ENCODE measurements at regions not wholly inside any gene's neighbourhood (a gene's known extent, or its start where the extent isn't known, plus 50 kb on each side); places are given as distances from the start of the nearest gene placed in this dataset.

DNA sequence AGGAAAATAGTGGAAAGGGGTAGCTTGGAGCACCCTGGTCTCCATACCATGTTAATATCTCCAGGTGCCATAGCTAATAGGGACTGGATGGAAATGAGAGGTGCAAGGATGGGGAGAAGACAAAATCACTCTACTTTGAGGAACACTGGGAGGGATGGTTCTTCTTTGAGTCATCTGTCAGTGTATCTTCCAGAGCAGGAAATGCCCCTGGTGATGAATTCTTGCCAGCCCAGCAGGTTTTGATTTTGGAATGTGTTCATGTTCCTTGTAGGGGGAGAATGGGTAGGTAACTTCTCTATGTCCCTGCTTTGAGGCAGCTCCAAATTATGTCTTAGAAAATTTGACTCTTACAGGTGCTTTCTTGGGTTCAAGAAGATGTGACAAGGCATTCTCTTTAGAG, 177.0 kb upstream of the GLI3 start:
- ATAC-seq, result no peak

DNA sequence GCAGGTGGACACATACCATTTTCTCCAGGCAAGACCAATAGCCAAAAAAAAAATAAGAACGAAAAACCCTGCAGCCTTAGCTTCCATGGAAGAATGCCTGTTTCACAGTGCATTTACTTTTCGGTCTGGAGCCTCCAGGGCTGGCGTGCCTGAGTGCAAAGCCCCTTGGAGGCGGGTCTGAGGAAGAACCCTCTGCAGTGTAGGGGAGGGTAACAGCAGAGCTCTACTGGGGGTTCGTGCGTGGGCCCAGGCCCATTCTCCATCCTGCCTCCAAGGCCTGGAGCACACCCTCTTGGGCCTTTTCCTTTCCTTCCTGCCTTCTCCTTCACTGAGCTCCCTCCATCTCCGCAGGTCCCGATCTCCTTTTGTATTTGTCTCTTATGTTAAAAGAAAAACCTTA, 172.3 kb upstream of the GLI3 start:
- H3K27ac ChIP-seq, result no peak overlapping the region

More for the DNA sequence above, 177.0 kb upstream of the GLI3 start:
- H3K27me3 ChIP-seq, result no peaks in the 10 kb centered on the region
- no peaks in the 10 kb centered on the region for H3K36me3 ChIP-seq (replicated peaks in 1 of 2; ENCODE audit: insufficient read depth in 1 of 2, low read depth in 2 of 2)
- H3K9me3 ChIP-seq, result no peaks in the 10 kb centered on the region
- intact Hi-C loops (cut with DNase I), result no loop called here
- TF ChIP-seq POLR2A (IDR thresholded peaks at IDR 0.05), result no peak
- TF ChIP-seq, protein P1, sequence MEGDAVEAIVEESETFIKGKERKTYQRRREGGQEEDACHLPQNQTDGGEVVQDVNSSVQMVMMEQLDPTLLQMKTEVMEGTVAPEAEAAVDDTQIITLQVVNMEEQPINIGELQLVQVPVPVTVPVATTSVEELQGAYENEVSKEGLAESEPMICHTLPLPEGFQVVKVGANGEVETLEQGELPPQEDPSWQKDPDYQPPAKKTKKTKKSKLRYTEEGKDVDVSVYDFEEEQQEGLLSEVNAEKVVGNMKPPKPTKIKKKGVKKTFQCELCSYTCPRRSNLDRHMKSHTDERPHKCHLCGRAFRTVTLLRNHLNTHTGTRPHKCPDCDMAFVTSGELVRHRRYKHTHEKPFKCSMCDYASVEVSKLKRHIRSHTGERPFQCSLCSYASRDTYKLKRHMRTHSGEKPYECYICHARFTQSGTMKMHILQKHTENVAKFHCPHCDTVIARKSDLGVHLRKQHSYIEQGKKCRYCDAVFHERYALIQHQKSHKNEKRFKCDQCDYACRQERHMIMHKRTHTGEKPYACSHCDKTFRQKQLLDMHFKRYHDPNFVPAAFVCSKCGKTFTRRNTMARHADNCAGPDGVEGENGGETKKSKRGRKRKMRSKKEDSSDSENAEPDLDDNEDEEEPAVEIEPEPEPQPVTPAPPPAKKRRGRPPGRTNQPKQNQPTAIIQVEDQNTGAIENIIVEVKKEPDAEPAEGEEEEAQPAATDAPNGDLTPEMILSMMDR (IDR thresholded peaks at IDR 0.05), result no peak
- no peaks in the 10 kb centered on the region for H3K4me1 ChIP-seq
- H3K27ac ChIP-seq, result no peak overlapping the region
- no peak overlapping the region for H3K4me3 ChIP-seq
- no peak for DNase-seq

DNA sequence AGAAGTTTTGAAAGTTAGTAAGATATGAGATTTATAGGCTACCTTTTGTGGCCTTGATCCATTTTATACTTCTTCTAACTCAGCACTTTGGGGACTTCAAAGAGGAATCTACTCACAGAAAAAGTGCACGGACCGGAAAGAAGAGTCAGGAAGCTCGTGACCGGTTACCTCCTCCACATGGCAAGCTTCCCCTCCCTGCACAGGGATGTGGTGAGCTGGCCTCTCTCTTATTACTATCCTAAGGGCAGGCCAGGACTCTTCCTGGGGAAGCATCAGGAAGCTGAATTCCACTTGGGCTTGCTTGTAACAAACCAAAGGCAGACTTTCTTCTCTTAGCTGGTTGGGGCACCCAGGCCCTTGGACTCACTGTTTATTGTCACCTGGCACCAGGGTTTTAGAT, 170.8 kb upstream of the GLI3 start:
- no peak for TF ChIP-seq POLR2A (IDR thresholded peaks at IDR 0.05)
- TF ChIP-seq, protein P1 (IDR thresholded peaks at IDR 0.05), result no peak

More for the DNA sequence above, 172.3 kb upstream of the GLI3 start:
- intact Hi-C loops (cut with DNase I), result no loop called here
- ATAC-seq, result no peak
- H3K27me3 ChIP-seq, result no peaks in the 10 kb centered on the region
- TF ChIP-seq, protein P1 (IDR thresholded peaks at IDR 0.05), result no peak
- no peak for TF ChIP-seq POLR2A (IDR thresholded peaks at IDR 0.05)
- no peak for DNase-seq
- H3K4me3 ChIP-seq, result no peak overlapping the region
- H3K36me3 ChIP-seq (replicated peaks in 1 of 2; ENCODE audit: insufficient read depth in 1 of 2, low read depth in 2 of 2), result no peaks in the 10 kb centered on the region
- H3K9me3 ChIP-seq, result no peaks in the 10 kb centered on the region
- WGBS, 2 donors, result 61 to 64% methylated on average over 8 of the region's 8 CpGs
- no peaks in the 10 kb centered on the region for H3K4me1 ChIP-seq

DNA sequence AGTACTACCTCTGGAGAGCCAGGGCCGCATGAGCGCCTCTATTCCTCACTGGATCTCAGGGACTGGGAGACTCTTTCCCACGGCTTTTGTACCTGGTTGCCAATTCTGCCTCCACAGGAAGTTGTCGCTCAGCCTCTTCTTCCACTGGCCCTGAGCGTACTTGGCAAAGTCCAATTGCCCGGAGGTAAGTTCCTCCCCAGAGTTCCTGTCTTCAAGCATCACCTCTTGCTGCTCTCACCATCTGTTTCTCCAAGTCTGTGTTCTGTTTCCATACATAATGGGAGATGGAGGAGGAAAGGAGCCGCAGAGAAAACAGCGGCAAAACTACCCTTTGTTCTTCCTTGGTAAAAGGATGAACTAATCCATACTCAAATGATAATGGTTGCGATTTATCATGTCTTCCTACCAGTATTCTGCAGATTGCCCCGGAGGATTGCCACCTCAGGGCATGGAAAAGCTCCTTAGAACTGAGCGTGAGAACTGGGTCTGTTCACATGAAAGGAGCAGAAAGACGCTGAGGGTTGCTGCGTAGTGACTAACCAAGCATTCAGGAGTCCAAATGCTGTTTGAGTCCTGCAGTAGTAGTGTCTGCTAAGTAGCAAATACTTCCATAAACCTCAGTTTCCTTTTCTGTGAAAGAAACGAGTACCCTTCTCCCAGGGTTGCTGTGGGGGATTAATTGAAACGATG, 170.2 kb upstream of the GLI3 start:
- WGBS, 2 donors, result 72 to 73% methylated on average over 15 of the region's 15 CpGs
- no peak for ATAC-seq

More for the DNA sequence above, 170.8 kb upstream of the GLI3 start:
- 48% methylated on average over 4 of the region's 4 CpGs for WGBS, 2 donors
- ATAC-seq, result no peak
- intact Hi-C loops (cut with DNase I), result no loop called here
- Histone ChIP-seq H3K27me3 (no peaks in the 10 kb centered on the region), H3K4me1 (no peaks in the 10 kb centered on the region), H3K4me3 (no peak overlapping the region), H3K36me3 (replicated peaks in 1 of 2; ENCODE audit: insufficient read depth in 1 of 2, low read depth in 2 of 2) (no peaks in the 10 kb centered on the region), H3K27ac (no peak overlapping the region), H3K9me3 (no peaks in the 10 kb centered on the region)
- no peak for DNase-seq

More for the DNA sequence above, 170.2 kb upstream of the GLI3 start:
- DNase-seq, result no peak
- no peak overlapping the region for H3K27ac ChIP-seq
- no peaks in the 10 kb centered on the region for H3K4me1 ChIP-seq
- H3K27me3 ChIP-seq, result no peaks in the 10 kb centered on the region
- no peaks in the 10 kb centered on the region for H3K9me3 ChIP-seq
- H3K36me3 ChIP-seq (replicated peaks in 1 of 2; ENCODE audit: insufficient read depth in 1 of 2, low read depth in 2 of 2), result no peaks in the 10 kb centered on the region
- intact Hi-C loops (cut with DNase I), result no loop called here
- no peak overlapping the region for H3K4me3 ChIP-seq
- TF ChIP-seq POLR2A (IDR thresholded peaks at IDR 0.05), result no peak
- TF ChIP-seq, protein P1 (IDR thresholded peaks at IDR 0.05), result no peak

Measured in body of pancreas (tissue), 4 donors.